ENCODE measurements at regions not wholly inside any gene's neighbourhood (a gene's known extent, or its start where the extent isn't known, plus 50 kb on each side); places are given as distances from the start of the nearest gene placed in this dataset.

GRCh38 chr6:135555550-135555949 lies 58.0 kb upstream of the AHI1 start:
- no peaks in the 10 kb centered on the region for H3K36me3 ChIP-seq (ENCODE audit: control insufficient read depth in 4 of 4, insufficient read depth in 3 of 4, low read depth in 1 of 4, low read length in 3 of 4)
- WGBS, result 79% methylated on average over 4 of the region's 4 CpGs
- no peak for TF ChIP-seq HNF4A (conservative IDR thresholded peaks at IDR 0.05)
- no peak for TF ChIP-seq MAX (IDR thresholded peaks at IDR 0.05)
- no peak for TF ChIP-seq JUND (IDR thresholded peaks at IDR 0.05)
- no peak for TF ChIP-seq YY1 (IDR thresholded peaks at IDR 0.05)
- TF ChIP-seq GABPA (IDR thresholded peaks at IDR 0.05 in 1 of 2, conservative IDR thresholded peaks at IDR 0.05 in 1 of 2), result no peak
- no peak for TF ChIP-seq HNF4G (IDR thresholded peaks at IDR 0.05)
- TF ChIP-seq TAF1 (conservative IDR thresholded peaks at IDR 0.05), result no peak
- TF ChIP-seq ATF3 (IDR thresholded peaks at IDR 0.05), result no peak
- no peak for TF ChIP-seq EGR1 (IDR thresholded peaks at IDR 0.05; ENCODE audit: low read depth in 2 of 2)
- no peak for TF ChIP-seq SP1 (IDR thresholded peaks at IDR 0.05)
- TF ChIP-seq CTCF (IDR thresholded peaks at IDR 0.05; ENCODE audit: low read depth, low read length, missing input control), result no peak
- TF ChIP-seq FOXA1 (IDR thresholded peaks at IDR 0.05), result no peak
- no peak for TF ChIP-seq REST (IDR thresholded peaks at IDR 0.05)
- TF ChIP-seq FOXA2 (IDR thresholded peaks at IDR 0.05), result no peak
- TF ChIP-seq NR2F2 (IDR thresholded peaks at IDR 0.05), result no peak
- no peak for TF ChIP-seq ZBTB33 (IDR thresholded peaks at IDR 0.05)
- TF ChIP-seq RXRA (IDR thresholded peaks at IDR 0.05), result no peak
- H3K4me1 ChIP-seq (ENCODE audit: control insufficient read depth in 4 of 4, insufficient read depth in 4 of 4, low read length in 3 of 4), result no peaks in the 10 kb centered on the region
- no peaks in the 10 kb centered on the region for H3K9me3 ChIP-seq (ENCODE audit: control insufficient read depth in 4 of 4, low read length in 3 of 4)
- no peak overlapping the region for H3K4me3 ChIP-seq (ENCODE audit: low read depth in 1 of 3, low read length in 3 of 3)
- no peak for DNase-seq (ENCODE audit: low spot score)
- H3K27ac ChIP-seq (ENCODE audit: low read depth in 1 of 2, low read length in 2 of 2), result no peak overlapping the region
- H3K27me3 ChIP-seq (ENCODE audit: control insufficient read depth in 4 of 4, insufficient read depth in 4 of 4, low read length in 3 of 4), result no peaks in the 10 kb centered on the region
- H3K9ac ChIP-seq (ENCODE audit: low read depth in 1 of 2, low read length in 2 of 2), result no peak overlapping the region

GRCh38 chr6:135557582-135557981 lies 60.0 kb upstream of the AHI1 start:
- WGBS, result 93% methylated on average over 2 of the region's 2 CpGs
- no peak for TF ChIP-seq ZBTB33 (IDR thresholded peaks at IDR 0.05)
- no peak for TF ChIP-seq RXRA (IDR thresholded peaks at IDR 0.05)
- no peak for TF ChIP-seq NR2F2 (IDR thresholded peaks at IDR 0.05)
- TF ChIP-seq HNF4A (conservative IDR thresholded peaks at IDR 0.05), result no peak
- no peak for TF ChIP-seq RAD21 (IDR thresholded peaks at IDR 0.05)
- TF ChIP-seq JUND (IDR thresholded peaks at IDR 0.05), result no peak
- TF ChIP-seq YY1 (IDR thresholded peaks at IDR 0.05), result no peak
- no peak for TF ChIP-seq REST (IDR thresholded peaks at IDR 0.05)
- no peak for TF ChIP-seq TAF1 (conservative IDR thresholded peaks at IDR 0.05)
- TF ChIP-seq GABPA (IDR thresholded peaks at IDR 0.05 in 1 of 2, conservative IDR thresholded peaks at IDR 0.05 in 1 of 2), result no peak
- TF ChIP-seq SP1 (IDR thresholded peaks at IDR 0.05), result no peak

More at GRCh38 chr6:135557582-135557981, 60.0 kb upstream of the AHI1 start:
- H3K4me3 ChIP-seq (ENCODE audit: low read depth in 1 of 3, low read length in 3 of 3), result no peak overlapping the region
- H3K4me1 ChIP-seq (ENCODE audit: control insufficient read depth in 4 of 4, insufficient read depth in 4 of 4, low read length in 3 of 4), result no peaks in the 10 kb centered on the region
- no peak overlapping the region for H3K9ac ChIP-seq (ENCODE audit: low read depth in 1 of 2, low read length in 2 of 2)
- H3K27me3 ChIP-seq (ENCODE audit: control insufficient read depth in 4 of 4, insufficient read depth in 4 of 4, low read length in 3 of 4), result no peaks in the 10 kb centered on the region
- no peaks in the 10 kb centered on the region for H3K36me3 ChIP-seq (ENCODE audit: control insufficient read depth in 4 of 4, insufficient read depth in 3 of 4, low read depth in 1 of 4, low read length in 3 of 4)
- DNase-seq (ENCODE audit: low spot score), result no peak
- H3K27ac ChIP-seq (ENCODE audit: low read depth in 1 of 2, low read length in 2 of 2), result no peak overlapping the region
- no peaks in the 10 kb centered on the region for H3K9me3 ChIP-seq (ENCODE audit: control insufficient read depth in 4 of 4, low read length in 3 of 4)
